NOMO-1 (cell line): ENCODE measurements at regions not wholly inside any gene's neighbourhood (a gene's known extent, or its start where the extent isn't known, plus 50 kb on each side); places are given as distances from the start of the nearest gene placed in this dataset.

Experiments
- DNase-seq, 2 experiments: peaks; one replicate each; lab custom pipeline; 2025; ENCODE audit not compliant: unreplicated experiment in 2 of 2; lab: John Stamatoyannopoulos, UW

DNA sequence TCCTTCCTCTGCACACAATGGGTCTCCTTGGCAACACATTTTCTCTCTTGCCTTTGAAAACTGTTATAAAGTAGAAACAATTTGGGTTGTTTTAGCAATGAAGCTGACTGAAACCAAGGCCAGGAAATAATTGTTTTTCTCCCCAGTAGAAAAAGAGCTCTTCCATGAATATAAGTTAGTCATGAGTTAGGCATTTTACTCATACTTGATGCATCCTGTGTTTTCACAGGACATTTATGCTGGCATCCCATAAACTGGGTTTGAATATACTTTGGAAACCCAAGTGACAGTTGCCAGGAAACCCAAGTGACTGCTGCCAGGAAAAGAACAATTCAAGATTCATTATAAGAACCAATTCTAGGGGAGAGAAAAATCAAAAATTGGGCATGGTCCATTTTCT, 128.6 kb upstream of the NPY2R start:
- DNase-seq, result no peak

GRCh38 chr4:155081222-155081621, 127.2 kb upstream of the NPY2R start:
- no peak for DNase-seq

DNA sequence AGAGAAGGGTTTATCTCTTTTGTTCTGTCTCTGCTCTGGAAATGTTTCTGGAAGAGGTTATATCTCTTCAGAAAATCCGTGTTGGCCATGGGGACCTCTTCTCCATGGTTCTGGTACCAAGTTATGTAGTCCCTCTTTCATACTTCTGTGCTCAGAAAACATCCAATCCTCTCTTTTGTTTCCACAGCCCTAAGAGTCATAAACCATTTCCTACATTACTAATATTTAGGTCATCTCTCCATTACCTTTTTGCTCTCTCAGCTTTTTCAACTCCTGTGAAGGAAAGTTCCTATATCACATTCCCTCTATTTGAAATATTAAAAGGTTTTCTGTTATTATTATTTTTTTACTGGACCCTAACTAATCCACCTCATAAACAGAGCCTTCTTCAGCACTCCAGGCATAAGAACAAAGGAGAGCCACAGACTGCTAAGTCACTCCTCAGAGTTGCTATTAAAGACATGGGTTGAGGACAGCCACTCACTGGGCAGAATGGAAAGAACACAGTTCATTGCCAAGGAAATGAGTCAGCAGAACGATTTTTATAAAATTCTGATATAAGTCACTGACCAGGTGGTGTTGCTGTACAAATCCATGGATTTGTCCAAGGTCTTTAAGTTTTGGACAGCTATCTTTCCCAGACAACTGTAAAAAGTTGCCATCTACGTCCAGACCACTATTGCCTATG, 122.4 kb upstream of the NPY2R start:
- no peak for DNase-seq

DNA sequence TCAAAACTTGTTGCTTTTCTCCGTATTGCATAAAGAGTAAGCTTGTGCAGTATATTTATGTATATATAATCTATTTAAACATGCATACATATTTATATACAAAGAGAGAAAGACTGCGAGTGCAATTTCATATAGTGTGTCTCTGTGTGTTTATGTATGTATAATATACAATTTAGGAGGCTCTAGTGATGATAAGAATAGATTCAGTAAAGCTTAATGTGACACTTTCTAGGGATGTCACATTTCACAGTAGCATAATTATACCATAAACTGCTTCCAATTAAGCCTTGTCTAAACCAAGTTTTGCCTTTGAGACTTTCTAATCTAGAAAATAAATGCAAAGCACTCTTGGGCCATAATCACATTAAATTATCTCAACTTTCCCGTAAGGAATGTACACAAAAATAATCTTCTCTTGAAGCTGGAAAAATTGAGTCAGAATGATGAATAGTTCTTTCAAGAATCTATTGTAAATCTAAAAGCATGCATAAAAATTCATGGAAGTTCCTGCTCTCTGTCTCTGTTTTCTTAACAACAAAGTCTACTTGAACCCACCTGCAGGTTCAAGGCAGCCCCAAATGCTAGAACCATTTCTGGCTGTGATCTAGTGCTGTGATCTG, 114.1 kb upstream of the NPY2R start:
- no peak for DNase-seq

- no peak for DNase-seq
Measured at GRCh38 chr4:155099231-155099630, 109.2 kb upstream of the NPY2R start.

- DNase-seq, result no peak
Measured at GRCh38 chr4:155106629-155107028, 101.8 kb upstream of the NPY2R start.

GRCh38 chr4:155107059-155107458, 101.4 kb upstream of the NPY2R start:
- DNase-seq, result no peak

DNA sequence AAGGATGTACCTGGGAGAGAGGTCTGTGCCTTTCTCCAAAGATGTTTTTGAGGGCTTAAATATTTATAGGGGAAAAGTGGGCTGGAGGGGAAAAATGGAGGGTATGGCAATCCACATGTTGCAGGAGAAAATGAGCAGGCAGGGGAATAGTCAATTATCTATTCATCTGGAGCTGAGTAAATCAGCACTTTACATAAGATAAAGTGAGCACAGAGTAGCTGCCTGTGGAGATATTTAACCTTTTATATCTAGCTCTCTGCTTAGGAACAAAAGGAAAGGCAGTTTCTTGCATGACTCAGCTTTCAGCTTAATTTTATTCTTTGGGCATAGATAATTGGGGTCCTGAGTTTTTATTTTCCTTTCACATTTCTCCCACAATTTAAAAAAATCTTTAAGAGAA, 93.6 kb upstream of the NPY2R start:
- DNase-seq, result no peak

GRCh38 chr4:155119006-155119405, 89.4 kb upstream of the NPY2R start:
- DNase-seq, result no peak

GRCh38 chr4:155120536-155120935, 87.9 kb upstream of the NPY2R start:
- no peak for DNase-seq

- no peak for DNase-seq
Measured at GRCh38 chr4:155122382-155122781, 86.1 kb upstream of the NPY2R start.

DNA sequence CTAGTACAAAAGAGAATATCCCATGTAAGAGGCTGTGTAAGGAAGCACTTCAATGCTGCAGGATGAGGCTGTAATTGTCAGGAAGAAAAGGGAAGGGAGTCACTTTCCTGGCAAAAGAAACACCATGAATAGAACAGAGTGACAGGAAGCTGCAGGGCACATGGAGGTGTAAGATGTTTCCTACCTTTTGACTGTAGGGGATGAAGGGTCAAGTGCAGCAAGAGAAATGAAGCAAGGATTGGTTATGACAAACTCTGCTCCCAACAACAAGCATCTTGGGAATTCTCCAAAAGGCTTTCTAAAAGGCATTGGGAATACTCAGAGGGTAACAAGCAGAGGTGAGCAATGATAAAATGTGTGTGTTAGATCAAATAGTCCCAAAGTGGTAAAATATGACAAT, 74.3 kb upstream of the NPY2R start:
- DNase-seq, result no peak

DNA sequence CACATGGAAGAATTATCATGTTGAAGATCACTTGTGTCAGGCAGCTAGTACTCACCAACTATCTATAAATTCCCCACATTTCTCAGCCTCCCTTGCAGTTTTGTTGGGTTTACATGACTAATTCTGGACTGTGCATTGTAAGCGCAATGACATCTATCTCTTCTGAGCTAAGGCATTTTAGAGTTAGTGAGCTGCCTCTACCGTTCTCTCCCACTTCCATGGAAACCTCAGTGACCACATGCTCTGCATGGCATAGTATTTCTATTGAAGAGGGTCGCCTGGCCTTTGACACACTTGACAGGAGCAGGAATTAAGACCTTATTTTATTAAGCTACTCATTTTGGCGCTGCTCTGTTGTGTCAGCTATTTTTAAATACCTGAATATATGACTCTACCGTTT, 67.5 kb upstream of the NPY2R start:
- DNase-seq, result no peak

GRCh38 chr4:155143512-155143911, 64.9 kb upstream of the NPY2R start:
- no peak for DNase-seq
